Astrocyte of the cerebellum (primary cell): ENCODE measurements at regions not wholly inside any gene's neighbourhood (a gene's known extent, or its start where the extent isn't known, plus 50 kb on each side); places are given as distances from the start of the nearest gene placed in this dataset.

ENCODE experiments used
- DNase-seq: peaks from one replicate; pipeline ENCODE4 v3.0.0-alpha.2; 2011; ENCODE audit warnings: low read depth
- H3K4me3 ChIP-seq: 2 replicates; pipeline ENCODE4 v1.5.1; 2011; ENCODE audit warnings: mild to moderate bottlenecking, low read depth, low read length, moderate library complexity
- in situ Hi-C: cut with HindIII; loops from 2 replicates; pipeline ENCODE4 v1.10.0; 2017; ENCODE audit warnings: low sequenced_read_pairs
- TF ChIP-seq, protein P1 (sequence below): IDR thresholded peaks from 2 replicates; pipeline ENCODE4 v1.5.1; 2012; ENCODE audit warnings: low read length, low read depth, moderate library complexity, mild to moderate bottlenecking; ENCODE audit errors: missing control alignments

DNA sequence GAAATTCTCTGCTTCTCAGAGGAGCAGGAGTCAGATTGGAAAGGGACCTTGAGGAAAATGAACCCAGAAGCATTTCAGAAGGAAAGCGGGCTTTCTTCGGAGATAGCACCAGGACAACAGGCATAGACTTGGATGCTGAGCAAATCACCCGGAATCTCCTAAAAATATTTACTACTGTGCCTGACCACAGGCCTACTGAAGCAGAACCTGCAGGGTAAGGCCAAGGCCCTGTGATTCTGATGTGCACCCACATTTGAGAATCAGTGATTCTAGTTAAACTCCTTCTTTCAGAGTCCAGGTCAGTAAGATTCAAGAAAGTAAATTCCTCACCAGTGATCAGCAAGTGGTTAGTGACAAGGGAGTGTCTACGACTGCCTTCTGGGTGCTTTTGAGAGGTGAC lies 307.3 kb upstream of the DUSP10 start:
- TF ChIP-seq, protein P1, sequence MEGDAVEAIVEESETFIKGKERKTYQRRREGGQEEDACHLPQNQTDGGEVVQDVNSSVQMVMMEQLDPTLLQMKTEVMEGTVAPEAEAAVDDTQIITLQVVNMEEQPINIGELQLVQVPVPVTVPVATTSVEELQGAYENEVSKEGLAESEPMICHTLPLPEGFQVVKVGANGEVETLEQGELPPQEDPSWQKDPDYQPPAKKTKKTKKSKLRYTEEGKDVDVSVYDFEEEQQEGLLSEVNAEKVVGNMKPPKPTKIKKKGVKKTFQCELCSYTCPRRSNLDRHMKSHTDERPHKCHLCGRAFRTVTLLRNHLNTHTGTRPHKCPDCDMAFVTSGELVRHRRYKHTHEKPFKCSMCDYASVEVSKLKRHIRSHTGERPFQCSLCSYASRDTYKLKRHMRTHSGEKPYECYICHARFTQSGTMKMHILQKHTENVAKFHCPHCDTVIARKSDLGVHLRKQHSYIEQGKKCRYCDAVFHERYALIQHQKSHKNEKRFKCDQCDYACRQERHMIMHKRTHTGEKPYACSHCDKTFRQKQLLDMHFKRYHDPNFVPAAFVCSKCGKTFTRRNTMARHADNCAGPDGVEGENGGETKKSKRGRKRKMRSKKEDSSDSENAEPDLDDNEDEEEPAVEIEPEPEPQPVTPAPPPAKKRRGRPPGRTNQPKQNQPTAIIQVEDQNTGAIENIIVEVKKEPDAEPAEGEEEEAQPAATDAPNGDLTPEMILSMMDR: no peak
- no peak overlapping the region for H3K4me3 ChIP-seq
- DNase-seq: no peak
- in situ Hi-C loops: no loop called here

DNA sequence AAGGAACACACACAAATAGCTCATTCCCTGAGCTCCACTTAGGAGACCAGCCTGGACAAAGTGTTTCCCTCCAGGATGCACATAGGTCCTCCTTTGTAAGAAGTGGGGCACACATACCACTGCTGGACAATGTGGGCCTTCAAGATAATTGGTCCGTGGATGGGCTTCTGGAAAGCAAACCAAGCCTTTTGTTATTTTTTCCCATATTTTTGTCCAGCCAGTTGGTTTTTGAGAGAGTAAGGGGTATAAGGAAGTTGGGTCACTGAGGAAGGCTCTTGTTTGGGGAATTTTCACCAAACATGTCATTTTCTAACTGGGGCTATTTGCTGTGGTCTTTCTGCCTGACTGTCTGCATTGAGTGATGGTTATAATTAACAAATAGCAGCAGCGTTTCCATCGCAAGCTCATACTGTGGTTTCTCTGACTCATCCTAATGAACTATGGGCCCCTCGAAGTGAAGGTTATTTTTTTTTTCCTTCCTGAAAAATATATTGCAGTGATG lies 306.3 kb upstream of the DUSP10 start:
- peak; percentile 53 for DNase-seq
- in situ Hi-C loops: no loop called here
- TF ChIP-seq, protein P1: no peak
- no peak overlapping the region for H3K4me3 ChIP-seq

DNA sequence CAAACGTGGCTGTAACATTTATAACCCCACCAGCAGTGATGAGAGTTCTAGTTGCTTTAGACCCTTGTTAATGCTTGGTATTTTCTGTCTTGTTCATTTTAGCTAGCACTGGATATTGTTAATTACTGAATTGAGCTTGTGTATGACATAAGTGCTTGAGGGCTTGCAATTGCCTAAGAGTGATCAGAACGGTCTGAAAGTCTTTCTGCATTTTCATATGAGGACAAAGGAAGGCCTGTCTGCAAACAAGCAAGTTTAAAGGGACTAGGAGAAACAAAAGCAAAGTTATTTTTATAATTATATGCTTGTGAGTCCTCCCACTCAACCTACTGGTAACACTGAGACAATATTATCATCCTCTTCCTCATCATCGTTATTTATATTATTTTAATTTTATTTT lies 305.5 kb upstream of the DUSP10 start:
- DNase-seq: no peak
- no peak overlapping the region for H3K4me3 ChIP-seq
- TF ChIP-seq, protein P1: no peak
- in situ Hi-C loops: no loop called here

GRCh38 chr1:222046684-222047263 lies 304.9 kb upstream of the DUSP10 start:
- in situ Hi-C loops: no loop called here
- TF ChIP-seq, protein P1: no peak
- DNase-seq: no peak
- no peak overlapping the region for H3K4me3 ChIP-seq

- no peak for DNase-seq
- in situ Hi-C loops: no loop called here
- TF ChIP-seq, protein P1: no peak
- no peak overlapping the region for H3K4me3 ChIP-seq
Measured at GRCh38 chr1:222045786-222046185, 303.9 kb upstream of the DUSP10 start.

DNA sequence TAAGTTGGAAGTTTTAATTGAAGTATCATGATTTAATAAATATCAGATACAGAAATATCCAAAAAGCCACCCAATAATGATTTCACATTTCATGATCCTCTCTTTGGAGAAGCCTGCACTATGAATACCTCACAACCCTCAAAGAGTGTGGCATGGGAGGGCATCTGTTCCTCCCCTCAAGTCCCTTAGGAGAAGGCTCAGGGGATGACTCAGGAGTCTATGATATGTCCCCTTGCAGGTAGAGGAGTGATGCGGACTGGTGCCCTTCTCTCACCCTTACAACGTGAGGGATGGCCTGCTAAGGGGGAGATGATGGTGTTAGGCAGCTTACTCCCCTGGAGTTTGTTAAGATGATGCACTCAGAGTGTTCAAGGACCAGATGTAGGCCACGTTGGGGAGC lies 303.3 kb upstream of the DUSP10 start:
- TF ChIP-seq, protein P1: no peak
- no peak for DNase-seq
- in situ Hi-C loops: no loop called here
- no peak overlapping the region for H3K4me3 ChIP-seq
